OCI-LY3 (cell line): ENCODE measurements at regions not wholly inside any gene's neighbourhood (a gene's known extent, or its start where the extent isn't known, plus 50 kb on each side); places are given as distances from the start of the nearest gene placed in this dataset.

Source experiments
- H2AFZ ChIP-seq: fragments of 200-600, 300-600 bp; shearing (Covaris generic); 2 replicates; pipeline ENCODE4 v1.6.0; 2014; ENCODE audit warnings: antibody characterized with exemption, low read depth, low read length
- H3K27ac ChIP-seq: fragments of 200-600, 300-600 bp; sonication (generic); 2 replicates; pipeline ENCODE4 v1.5.1; 2014; ENCODE audit warnings: mild to moderate bottlenecking, low read length, moderate library complexity, mixed read lengths
- H3K27me3 ChIP-seq: fragments of 200-600, 300-600 bp; sonication (generic); 2 replicates; pipeline ENCODE4 v1.6.1; 2014; ENCODE audit warnings: low read depth, low read length, mixed read lengths
- H3K36me3 ChIP-seq: fragments of 200-600, 300-600 bp; sonication (generic); replicated peaks from 2 replicates; pipeline ENCODE3; 2014; ENCODE audit warnings: low read depth, low read length, mixed read lengths
- H3K4me1 ChIP-seq: fragments of 300-600, 200-600 bp; sonication (generic); 2 replicates; pipeline ENCODE4 v1.6.1; 2014; ENCODE audit warnings: low read length, mixed read lengths
- H3K4me2 ChIP-seq: fragments of 200-600, 300-600 bp; sonication (generic); 2 replicates; pipeline ENCODE4 v1.6.1; 2014; ENCODE audit warnings: low read length, mixed read lengths
- H3K4me3 ChIP-seq: fragments of 300-600, 200-600 bp; sonication (generic); 2 replicates; pipeline ENCODE4 v1.5.1; 2014; ENCODE audit warnings: antibody characterized with exemption, mild to moderate bottlenecking, low read length, moderate library complexity
- H3K79me2 ChIP-seq: fragments of 300-600, 200-600 bp; shearing (Covaris generic); 2 replicates; pipeline ENCODE4 v1.6.1; 2014; ENCODE audit warnings: mild to moderate bottlenecking, low read length, mixed read lengths
- H3K9ac ChIP-seq: fragments of 300-600, 200-600 bp; shearing (Covaris generic); 2 replicates; pipeline ENCODE4 v1.6.0; 2014; ENCODE audit warnings: mild to moderate bottlenecking, low read length, moderate library complexity
- H3K9me3 ChIP-seq: fragments of 200-600, 300-600 bp; shearing (Covaris generic); 2 replicates; pipeline ENCODE4 v1.6.1; 2014; ENCODE audit warnings: low read length, mixed read lengths; ENCODE audit not compliant: insufficient read depth
- H4K20me1 ChIP-seq: fragments of 200-600, 300-600 bp; sonication (generic); 2 replicates; pipeline ENCODE4 v1.6.1; 2016; ENCODE audit warnings: low read length, mixed read lengths; ENCODE audit not compliant: insufficient read depth
- EZH2phosphoT487 ChIP-seq: fragments of 200-600 bp; shearing (Covaris generic); IDR thresholded peaks from 2 replicates; pipeline ENCODE4 v1.6.1; 2018; ENCODE audit warnings: antibody characterized with exemption, mixed run types, low read depth
- TF ChIP-seq, protein P1 (sequence below): fragments of 200-600, 300-600 bp; sonication (generic); IDR thresholded peaks from 2 replicates; pipeline ENCODE4 v1.5.1; 2014; ENCODE audit warnings: antibody characterized with exemption, low read length, low read depth

DNA sequence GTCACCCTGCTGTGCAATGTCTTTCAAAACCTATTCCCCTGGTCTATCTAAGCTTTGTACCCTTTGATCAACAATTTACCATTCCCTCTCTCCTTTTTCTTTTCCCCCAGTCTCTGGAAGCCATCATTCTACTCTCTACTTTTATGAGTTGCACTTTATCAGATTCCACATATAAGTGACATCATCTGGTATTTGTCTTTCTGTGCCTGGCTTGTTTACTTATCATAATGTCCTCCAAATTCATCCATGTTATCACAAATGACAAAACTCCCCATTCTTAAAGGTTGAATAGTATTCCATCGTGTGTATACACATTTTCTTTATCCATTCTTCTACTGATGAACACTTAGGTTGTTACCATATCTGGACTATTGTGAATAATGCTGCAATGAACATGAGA is 344.2 kb upstream of the CCNH start:
- Histone ChIP-seq H2AFZ (no peak overlapping the region), H4K20me1 (no peaks in the 10 kb centered on the region), H3K36me3 (no peaks in the 10 kb centered on the region), H3K27me3 (no peaks in the 10 kb centered on the region), H3K4me2 (no peak overlapping the region), H3K27ac (no peak overlapping the region), H3K79me2 (no peaks in the 10 kb centered on the region), H3K4me3 (no peak overlapping the region), H3K9ac (no peak overlapping the region), H3K4me1 (no peaks in the 10 kb centered on the region), H3K9me3 (no peaks in the 10 kb centered on the region)
- no peak for TF ChIP-seq EZH2phosphoT487
- TF ChIP-seq, protein P1, sequence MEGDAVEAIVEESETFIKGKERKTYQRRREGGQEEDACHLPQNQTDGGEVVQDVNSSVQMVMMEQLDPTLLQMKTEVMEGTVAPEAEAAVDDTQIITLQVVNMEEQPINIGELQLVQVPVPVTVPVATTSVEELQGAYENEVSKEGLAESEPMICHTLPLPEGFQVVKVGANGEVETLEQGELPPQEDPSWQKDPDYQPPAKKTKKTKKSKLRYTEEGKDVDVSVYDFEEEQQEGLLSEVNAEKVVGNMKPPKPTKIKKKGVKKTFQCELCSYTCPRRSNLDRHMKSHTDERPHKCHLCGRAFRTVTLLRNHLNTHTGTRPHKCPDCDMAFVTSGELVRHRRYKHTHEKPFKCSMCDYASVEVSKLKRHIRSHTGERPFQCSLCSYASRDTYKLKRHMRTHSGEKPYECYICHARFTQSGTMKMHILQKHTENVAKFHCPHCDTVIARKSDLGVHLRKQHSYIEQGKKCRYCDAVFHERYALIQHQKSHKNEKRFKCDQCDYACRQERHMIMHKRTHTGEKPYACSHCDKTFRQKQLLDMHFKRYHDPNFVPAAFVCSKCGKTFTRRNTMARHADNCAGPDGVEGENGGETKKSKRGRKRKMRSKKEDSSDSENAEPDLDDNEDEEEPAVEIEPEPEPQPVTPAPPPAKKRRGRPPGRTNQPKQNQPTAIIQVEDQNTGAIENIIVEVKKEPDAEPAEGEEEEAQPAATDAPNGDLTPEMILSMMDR = no peak

- Histone ChIP-seq H3K27ac (no peak overlapping the region), H2AFZ (no peak overlapping the region)
- no peak for TF ChIP-seq EZH2phosphoT487
- TF ChIP-seq, protein P1 = no peak
These were observed 342.6 kb upstream of the CCNH start for GRCh38 chr5:87755360-87755759.

DNA sequence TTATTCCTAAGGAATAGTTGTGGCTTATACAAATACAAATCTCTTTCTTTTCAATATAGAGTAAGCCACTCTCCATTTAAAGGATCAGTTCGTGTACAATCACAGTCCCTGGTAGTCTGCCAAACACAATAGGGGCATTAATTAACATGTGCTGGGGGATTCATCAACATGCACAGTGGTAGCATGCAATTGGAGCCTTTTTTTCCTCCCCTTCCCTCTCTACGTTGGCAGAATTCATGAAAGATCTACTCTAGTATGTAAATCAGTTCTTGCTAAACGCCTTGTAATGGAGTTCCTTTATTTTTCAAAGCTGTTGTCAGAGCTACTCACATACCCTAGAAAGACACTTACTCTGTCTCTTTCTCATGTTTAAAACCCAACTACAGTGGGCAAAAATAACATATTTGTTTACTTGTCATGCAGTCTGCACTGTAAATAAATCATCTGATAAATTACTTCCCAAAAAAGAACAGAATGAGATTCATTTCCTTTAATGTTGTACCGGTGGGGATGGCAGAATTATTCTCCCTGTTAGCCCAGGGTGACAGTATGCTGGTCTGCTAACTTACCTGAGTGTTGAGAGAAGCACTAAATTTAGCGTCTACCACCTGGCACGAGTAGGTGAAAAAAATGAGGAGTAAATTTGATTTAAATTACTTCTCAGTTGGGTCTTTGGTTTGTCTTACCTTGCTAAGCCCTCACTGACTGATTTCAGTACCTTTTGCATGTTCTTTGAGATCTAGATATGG is 341.5 kb upstream of the CCNH start:
- no peak overlapping the region for H3K27ac ChIP-seq
- no peak overlapping the region for H3K9ac ChIP-seq
- TF ChIP-seq EZH2phosphoT487 = no peak
- TF ChIP-seq, protein P1 = no peak
- no peak overlapping the region for H3K4me2 ChIP-seq
- no peaks in the 10 kb centered on the region for H4K20me1 ChIP-seq
- no peak overlapping the region for H3K4me3 ChIP-seq
- no peaks in the 10 kb centered on the region for H3K79me2 ChIP-seq
- H3K36me3 ChIP-seq = no peaks in the 10 kb centered on the region
- H2AFZ ChIP-seq = no peak overlapping the region
- H3K4me1 ChIP-seq = no peaks in the 10 kb centered on the region
- no peaks in the 10 kb centered on the region for H3K9me3 ChIP-seq
- H3K27me3 ChIP-seq = no peaks in the 10 kb centered on the region

More at GRCh38 chr5:87755360-87755759, 342.6 kb upstream of the CCNH start:
- Histone ChIP-seq H4K20me1 (no peaks in the 10 kb centered on the region), H3K27me3 (no peaks in the 10 kb centered on the region), H3K9me3 (no peaks in the 10 kb centered on the region), H3K4me1 (no peaks in the 10 kb centered on the region), H3K4me2 (no peak overlapping the region), H3K79me2 (no peaks in the 10 kb centered on the region), H3K4me3 (no peak overlapping the region), H3K9ac (no peak overlapping the region), H3K36me3 (no peaks in the 10 kb centered on the region)

DNA sequence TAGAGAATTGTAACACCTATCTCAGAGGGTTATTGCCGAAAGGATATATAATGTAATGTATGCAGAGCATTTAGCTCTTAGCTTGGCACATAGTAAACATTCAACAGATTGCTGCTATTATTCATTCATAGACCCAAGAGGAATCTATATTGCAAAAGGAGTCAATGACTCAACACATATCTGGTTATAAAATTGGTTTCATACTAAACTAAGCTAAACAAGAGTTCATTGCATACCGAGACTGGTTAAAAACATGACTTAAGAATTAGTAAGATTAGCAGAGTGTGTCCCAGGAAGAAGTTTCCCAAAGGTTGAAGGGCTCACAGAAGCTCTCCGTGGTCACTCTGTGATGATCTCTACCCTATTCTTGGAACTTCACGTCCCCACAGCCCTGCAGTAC is 339.6 kb upstream of the CCNH start:
- no peak overlapping the region for H3K9ac ChIP-seq
- H3K79me2 ChIP-seq = no peaks in the 10 kb centered on the region
- no peaks in the 10 kb centered on the region for H4K20me1 ChIP-seq
- H3K27me3 ChIP-seq = no peaks in the 10 kb centered on the region
- H3K9me3 ChIP-seq = no peaks in the 10 kb centered on the region
- H3K36me3 ChIP-seq = no peaks in the 10 kb centered on the region
- H3K27ac ChIP-seq = no peak overlapping the region
- H2AFZ ChIP-seq = no peak overlapping the region
- no peak overlapping the region for H3K4me3 ChIP-seq
- no peak for TF ChIP-seq EZH2phosphoT487
- TF ChIP-seq, protein P1 = no peak
- H3K4me1 ChIP-seq = no peaks in the 10 kb centered on the region
- H3K4me2 ChIP-seq = no peak overlapping the region
